HG02981 (cell line): ENCODE measurements at regions not wholly inside any gene's neighbourhood (a gene's known extent, or its start where the extent isn't known, plus 50 kb on each side); places are given as distances from the start of the nearest gene placed in this dataset.

ENCODE experiments used
- ATAC-seq: cut with Tn5 transposase; IDR thresholded peaks from one replicate; pipeline ENCODE4 v1.9.1; 2021; ENCODE audit warnings: mild to moderate bottlenecking, moderate library complexity; ENCODE audit not compliant: unreplicated experiment

DNA sequence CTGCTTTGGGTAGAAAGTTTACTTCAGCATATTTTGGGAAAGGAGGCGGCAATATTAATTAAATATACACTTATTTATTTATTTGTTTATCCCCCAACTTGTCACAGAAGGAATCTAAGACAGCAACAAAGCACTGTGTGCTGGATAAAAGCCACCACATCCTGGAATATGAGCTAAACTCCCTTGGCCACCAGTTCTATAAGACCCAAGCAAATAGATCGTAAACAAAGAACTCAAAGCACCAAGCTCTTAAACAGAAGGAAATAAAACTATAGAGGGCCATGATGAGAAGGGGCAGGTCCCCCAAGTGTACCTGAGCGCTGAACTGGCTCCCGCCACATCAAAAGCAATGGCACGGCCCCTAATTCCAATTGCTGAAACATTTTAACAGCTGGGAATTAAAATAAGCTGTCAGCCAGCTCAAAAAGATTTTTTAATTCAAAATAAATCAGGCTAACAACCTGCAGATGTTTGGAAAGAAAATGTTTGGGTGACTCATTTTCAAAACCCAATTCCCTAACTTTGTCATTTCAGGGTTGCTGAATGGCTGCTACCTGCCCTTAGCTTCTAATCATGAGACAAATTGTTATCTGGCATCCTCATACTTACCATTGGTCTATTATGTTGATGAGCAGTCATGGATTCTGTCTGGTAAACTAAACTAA is 127.1 kb downstream of the SLC30A10 start:
- no peak for ATAC-seq

- ATAC-seq = no peak
Observed at GRCh38 chr1:219798283-219799030, 129.9 kb downstream of the SLC30A10 start.

- ATAC-seq = no peak
Observed at GRCh38 chr1:219797683-219798082, 130.7 kb downstream of the SLC30A10 start.

DNA sequence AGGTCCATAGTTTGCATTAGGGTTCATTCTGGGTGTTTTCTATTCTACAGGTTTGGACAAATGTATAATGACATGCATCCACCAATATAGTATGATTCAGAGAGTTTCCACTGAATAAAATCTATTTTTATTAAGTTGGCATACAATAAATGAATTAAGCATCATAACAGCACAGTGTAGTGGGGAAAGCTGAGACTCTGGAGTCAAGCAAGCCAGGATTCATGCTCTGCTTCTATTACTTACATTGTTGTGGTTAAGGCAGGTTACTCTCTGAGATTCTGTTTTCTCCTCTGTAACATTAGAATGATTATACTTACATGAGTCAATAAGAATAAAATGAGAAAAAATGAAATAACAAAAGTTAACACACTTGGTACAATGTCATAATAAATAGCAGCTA is 131.3 kb downstream of the SLC30A10 start:
- ATAC-seq = no peak

DNA sequence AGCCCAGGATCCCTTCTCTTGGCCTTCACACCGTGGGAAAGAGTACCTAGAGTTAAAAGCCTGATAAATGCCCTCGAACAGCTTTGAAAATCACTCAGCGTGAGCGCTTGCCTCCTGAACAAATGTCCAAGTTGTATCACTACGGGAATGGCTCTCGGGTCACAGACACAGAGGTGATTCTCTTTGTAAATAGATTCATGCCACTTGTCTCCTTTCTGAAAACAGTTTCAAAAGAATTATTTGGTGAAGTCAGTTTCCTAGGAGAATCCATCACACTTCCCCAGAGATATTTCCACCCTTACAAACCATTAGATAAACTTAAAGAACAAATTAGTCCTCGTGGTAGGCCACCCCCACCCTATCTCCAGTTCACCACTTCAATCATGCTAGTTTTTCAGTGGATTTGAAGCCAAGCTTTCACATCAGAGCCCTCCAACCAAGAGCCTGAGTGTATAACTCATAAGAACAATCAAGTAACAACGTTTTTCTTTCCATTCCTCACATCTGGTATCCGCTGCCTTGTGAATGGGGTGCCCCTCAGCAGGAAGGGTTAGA is 132.9 kb downstream of the SLC30A10 start:
- ATAC-seq = no peak

GRCh38 chr1:219794085-219794743 is 134.1 kb downstream of the SLC30A10 start:
- ATAC-seq = peak; percentile 47

GRCh38 chr1:219792337-219793021 is 135.9 kb downstream of the SLC30A10 start:
- no peak for ATAC-seq

DNA sequence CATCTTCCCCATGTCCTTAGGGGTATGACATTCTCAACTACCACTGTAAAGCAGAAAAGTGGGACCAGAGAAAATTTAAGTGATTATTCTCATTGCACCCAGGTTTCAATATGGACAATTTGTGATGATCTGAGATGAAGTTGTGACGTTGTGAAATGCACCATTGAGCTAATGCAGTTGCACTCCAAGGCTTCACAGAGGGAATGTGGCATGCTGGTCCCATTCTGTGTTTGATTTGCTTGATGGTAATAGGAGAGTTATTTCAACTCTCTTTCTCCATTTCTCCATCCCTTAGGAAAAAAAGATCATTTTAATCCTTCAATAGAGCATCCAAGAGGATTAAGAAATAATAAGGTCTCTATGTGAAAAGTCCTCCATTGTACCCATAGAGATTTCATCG is 136.6 kb downstream of the SLC30A10 start:
- ATAC-seq = no peak

- ATAC-seq = no peak
Observed at GRCh38 chr1:219790834-219791615, 137.3 kb downstream of the SLC30A10 start.

DNA sequence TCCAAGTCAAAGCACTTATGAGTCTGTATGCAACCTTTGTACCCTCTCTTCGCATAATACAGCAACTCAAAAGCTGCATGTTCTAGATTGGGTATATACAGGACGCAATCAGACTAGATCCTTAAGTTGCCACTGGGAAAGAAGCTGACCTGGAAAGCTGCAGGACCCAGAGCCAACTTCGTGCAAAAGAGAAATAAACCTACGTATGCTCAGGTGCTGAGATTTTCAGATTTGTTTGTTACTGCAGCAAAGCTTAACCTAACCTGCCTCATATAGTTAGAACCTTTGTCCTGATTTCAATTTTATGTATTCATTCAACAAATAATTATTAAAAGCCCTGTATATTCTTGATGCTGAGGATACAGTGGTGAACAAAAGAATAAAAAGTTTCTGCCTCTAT is 139.7 kb downstream of the SLC30A10 start:
- ATAC-seq = no peak

- no peak for ATAC-seq
Observed at GRCh38 chr1:219788091-219788490, 140.3 kb downstream of the SLC30A10 start.

GRCh38 chr1:219784660-219785381 is 143.5 kb downstream of the SLC30A10 start:
- ATAC-seq = no peak

DNA sequence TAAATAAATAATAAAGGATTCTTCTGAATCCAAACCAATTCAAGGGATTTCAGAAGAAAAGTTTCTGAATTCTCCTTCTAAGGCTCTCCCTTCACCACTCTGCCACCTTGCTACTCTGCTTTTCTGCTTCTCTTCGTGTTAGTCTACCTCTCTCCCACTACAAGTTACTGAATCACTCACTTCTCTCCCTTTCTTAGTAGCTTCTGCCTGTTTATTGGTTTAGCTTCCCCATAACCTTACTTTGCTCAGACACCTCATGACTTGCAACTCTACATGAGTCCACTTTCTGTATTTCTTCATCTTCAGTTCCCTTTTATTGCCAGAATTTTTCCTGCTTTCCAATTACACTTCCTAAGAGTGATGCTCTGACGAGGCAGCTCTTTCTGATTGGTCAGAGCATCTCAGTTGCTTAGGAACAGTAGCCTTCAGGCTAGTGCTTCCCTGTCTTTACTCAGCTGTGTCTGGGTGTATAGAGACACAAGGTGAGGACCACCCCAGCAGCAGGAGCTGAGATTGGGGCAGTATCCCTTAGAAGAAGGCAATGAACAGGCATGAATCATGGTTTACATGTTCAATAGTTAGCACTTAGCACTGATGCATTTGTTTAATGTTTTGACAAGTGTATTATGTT is 144.6 kb downstream of the SLC30A10 start:
- ATAC-seq = no peak

GRCh38 chr1:219782929-219783328 is 145.4 kb downstream of the SLC30A10 start:
- ATAC-seq = no peak

DNA sequence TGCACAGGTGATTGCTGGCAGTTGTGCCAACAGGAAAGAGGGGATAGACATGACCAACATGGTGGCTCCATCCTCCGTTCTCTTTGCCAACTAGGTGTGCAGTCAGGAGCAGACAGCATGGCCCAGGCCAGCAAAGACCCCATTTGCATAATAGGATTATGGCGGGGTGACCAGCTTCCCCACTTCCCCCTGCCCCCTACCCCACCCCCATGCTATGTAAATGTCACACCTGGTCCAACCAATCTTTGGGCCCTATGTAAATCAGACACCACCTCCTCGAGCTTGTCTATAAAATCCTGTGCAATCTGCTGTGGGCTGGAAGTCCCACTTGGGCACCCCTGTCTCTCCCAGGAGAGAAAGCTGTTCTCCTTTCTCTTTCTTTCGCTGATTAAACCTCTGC is 146.0 kb downstream of the SLC30A10 start:
- ATAC-seq = no peak

DNA sequence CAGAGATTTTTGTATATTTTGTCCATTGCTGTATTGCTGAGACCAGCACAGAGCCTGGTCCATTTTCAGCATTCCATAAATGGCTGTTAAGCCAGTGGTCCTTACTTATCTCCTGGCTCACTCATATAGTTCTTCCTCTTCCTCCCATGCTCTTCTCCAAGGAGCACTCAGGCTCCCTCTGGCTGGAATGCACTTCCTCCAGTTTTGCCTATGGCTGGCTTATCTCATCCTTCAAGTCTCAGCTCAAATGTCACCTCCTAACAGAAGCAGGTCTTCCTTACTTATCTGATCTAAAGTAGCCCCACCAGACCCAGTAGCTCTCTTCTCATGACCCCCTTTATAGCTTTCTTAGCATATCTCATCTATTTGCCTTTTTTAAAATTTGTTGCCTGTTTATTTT is 146.9 kb downstream of the SLC30A10 start:
- no peak for ATAC-seq

DNA sequence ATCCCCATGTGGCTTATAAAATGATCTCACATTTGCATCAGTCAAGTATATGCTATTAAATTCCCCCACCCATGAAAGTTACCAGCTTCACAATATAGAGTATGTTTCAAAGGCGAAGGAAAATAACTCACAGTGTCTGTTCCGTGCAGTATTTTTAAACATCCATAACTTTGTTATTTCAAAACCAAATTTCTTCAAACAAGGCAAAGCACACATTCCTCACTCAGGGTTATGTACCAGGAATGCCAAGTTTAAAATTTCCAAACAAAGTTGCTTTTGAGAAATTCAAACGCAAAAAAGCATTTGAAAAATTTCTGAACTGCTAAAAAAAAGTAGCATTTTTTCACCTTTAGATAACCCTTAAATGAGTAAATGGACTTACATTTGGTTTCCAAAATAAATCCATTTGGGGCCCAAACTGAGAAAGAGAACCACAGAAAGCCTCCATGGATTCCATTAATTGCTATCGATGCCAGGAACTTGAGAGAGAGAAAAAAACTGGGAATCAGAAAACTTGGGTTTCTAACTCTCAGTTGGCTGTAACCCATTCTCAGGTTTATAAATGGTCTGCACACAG is 149.5 kb downstream of the SLC30A10 start:
- no peak for ATAC-seq

DNA sequence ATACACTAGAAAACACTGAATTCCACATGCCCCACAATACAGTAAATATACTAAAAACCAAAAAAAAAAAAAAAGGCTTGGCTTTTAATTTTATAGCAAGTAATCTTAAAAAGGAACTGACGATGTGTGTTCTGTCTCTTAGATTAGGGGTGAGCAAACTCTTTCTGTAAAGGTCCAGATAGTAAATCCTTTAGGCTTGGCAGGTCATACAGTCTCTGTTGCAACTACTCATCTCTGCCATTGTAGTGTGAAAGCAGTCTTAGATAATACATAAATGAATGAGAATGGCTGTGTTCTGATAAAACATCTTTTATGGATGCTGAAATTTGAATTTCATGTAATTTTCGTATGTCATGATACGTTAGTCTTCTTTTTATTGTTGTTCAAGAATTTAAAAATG is 150.2 kb downstream of the SLC30A10 start:
- no peak for ATAC-seq

- no peak for ATAC-seq
Observed at GRCh38 chr1:219774386-219774785, 154.0 kb downstream of the SLC30A10 start.
